NCI-H146 treated with DMSO at 0.1 percent for 48 hours (cell line): ENCODE measurements at regions not wholly inside any gene's neighbourhood (a gene's known extent, or its start where the extent isn't known, plus 50 kb on each side); places are given as distances from the start of the nearest gene placed in this dataset.

Source experiments
- DNase-seq: peaks from one replicate; lab custom pipeline; 2025; ENCODE audit not compliant: unreplicated experiment; lab: John Stamatoyannopoulos, UW

DNA sequence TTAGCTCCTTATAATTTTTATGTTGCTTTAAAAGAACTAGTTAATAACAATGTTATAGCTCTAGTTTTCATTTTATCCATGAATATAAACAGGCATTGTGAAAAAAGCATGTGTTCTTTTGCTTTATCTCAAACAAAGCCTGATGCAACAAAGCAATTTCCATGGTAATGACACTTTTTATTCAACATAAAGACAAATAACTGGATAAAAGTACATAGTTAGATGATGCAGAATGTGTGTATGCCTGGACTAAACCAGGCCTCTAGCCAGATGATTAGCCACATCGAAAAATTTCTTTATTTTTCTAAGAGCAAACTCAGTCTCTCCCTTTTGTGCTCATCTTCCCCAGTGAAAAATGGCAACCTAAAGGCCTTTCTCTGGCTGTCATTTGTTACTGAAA, 125.6 kb upstream of the TARS1 start:
- no peak for DNase-seq

DNA sequence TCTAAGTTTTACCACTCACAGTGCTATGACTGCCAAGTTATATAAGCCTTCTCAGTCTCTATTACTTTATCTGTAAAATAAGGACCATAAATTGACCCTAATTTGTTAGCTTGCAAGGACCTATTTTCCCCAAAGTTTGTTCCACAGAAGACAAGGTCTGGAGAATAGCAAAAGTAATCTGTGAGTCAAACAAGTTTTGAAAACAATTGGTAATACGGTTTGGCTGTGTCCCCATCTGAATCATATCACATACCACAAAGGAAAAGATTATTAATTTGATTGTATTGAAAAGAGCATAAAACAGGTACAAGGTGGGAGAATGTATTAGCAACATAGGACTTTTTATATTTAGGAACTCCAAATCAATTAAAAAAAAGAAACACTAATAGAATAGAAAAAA, 124.0 kb upstream of the TARS1 start:
- no peak for DNase-seq

DNA sequence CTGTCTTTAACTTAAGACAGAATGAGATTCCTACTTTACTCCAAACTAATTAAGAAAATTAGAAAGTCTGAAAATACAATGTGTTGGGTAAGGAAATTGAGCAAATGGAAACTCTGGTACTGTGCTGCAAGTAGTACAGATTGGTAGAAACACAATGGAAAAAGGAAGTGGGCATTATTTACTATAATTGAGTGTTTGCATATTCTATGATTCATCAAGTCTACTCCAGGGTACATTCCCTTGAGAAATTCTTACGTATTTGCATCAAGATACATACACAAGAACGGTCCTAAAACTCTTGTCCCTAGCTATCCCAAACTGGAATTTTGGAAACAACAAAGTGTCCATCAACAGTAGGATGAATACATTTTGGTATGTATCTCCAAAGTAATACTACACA, 123.5 kb upstream of the TARS1 start:
- DNase-seq = no peak

DNA sequence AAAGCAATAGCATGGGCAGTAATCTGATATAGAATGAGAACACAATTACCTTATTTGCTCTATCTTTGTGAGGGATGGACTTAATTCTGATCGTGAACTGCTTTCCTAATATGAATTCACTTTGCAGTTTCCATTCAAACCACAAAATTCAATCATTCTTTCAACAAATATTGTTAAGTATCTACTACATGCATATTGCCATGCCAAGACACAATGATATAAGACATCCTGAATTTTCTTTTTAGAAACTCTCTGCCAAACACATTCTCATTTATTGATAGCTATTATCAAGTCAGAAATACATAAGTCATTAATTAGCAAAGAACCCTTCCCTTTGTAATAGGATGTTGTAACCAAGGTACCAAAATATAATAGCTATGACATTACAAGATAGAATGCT, 121.6 kb upstream of the TARS1 start:
- DNase-seq = no peak

DNA sequence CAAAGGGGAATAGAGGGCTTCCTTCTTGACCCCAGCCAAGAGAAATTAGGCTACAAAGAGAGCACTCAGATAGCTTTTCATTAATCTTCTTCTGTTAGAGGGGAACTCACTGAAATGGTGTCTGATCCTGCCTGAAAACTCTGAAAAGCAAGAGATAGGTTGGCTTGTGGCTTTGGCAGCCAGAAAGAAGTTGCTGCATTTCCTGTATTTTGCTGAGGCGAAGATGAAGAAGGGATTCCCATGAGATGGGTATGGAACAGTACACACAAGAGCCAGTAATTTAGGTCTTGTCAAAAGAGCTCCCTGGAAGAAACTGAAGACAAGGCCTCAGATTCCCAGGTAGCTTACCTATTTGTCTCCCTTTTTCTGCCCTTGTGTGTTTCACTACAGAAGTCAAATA, 120.9 kb upstream of the TARS1 start:
- DNase-seq = no peak

DNA sequence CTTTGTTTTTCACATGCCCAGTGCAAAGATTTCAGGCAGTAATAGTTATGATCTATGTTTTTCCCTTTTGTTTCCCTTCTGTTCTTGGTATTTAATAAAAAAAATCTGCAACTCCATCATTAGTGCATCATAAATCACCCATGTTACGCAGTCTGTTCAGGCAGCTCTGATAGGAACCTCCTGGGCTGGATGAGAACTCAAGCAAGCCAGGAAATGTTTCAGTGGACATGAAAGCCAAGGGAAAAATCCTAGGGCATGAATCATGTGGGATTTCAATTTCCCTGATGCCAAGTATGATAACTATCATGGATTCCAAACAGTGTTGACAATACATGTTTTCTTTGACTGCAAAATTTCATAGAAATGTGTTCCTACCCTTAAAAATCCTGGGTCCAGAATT, 119.7 kb upstream of the TARS1 start:
- DNase-seq = no peak

DNA sequence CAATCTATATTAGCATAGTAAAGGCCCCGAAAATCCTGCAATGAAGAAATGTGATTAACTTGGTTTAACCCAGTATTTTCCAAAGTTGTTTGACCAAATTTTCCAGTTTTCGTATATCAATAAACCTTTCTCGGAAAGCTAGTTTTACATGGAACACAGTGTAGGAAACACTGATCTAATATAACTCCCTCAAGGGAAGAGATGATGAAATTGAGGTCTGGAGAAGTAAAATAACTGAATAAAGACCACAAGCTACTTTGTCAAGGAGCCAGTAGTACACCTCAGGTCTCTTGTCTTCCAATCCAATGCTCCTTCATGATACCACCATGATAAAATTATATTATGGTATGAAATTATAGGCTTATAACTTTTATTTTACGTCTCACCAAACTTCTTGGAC, 118.1 kb upstream of the TARS1 start:
- DNase-seq = no peak

DNA sequence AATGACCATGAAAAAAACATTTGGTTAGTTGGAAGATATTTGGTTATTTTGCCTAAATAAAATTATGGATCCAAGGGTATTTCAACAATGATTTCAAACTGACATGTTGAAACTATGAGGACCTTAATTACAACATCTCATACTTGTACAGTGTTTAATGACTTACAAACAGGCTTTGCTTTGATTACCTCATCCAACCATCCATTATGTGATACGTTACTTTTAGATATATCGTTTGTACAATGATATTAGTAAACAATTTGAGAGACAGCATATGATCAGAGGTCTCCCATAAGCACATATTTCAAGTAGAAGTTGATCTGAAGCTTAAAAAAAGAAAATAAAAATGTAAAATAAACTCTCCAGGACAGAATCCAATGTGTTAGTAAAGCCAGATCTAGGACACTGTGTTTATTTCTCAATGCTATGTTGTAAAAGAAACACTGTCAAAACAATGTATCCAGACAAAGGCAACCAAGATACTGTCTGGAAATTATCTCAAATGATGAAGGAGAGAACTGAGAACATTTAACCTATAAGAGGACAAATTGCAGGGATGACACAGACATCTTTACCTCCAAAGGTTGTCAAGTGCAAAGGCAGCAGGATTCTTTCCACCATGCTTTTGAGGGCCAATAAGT, 116.0 kb upstream of the TARS1 start:
- no peak for DNase-seq

DNA sequence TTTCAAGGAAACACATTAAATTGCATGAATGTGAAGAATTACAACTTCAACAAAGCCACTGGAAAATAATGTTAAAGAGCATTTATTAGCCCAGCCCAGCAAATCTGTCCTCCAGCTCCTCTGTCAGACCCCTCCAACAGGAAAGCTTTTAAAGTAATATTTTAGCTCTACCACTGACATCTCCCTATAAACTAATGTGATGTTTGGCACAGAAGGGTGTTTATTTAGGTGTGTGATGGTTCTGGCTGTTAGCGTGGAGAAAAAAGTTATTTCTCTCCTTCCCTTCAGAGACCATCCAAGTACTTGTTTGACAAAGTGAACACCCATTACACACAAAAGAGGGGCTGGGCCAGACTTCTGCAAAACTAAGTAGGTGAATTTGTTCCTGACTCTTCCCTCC, 111.9 kb upstream of the TARS1 start:
- DNase-seq = no peak

DNA sequence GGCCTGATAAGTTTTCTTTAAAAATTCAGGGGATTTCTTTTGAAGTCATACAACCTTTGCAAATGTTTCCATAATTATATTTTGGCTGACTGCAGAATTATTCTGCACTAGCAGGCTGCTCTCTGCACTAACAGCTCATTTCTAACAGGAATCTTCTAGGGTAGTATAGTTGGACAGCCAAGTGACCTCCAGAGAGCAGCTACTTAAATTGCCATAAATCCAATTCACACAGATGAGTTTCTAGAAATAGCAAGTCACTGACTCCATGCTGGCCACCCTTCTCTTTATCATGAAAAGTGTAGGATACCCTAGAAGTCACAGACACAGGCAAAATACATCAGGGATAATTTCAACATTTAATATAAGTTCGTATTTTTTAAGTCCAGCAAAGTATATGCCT, 110.9 kb upstream of the TARS1 start:
- DNase-seq = no peak

DNA sequence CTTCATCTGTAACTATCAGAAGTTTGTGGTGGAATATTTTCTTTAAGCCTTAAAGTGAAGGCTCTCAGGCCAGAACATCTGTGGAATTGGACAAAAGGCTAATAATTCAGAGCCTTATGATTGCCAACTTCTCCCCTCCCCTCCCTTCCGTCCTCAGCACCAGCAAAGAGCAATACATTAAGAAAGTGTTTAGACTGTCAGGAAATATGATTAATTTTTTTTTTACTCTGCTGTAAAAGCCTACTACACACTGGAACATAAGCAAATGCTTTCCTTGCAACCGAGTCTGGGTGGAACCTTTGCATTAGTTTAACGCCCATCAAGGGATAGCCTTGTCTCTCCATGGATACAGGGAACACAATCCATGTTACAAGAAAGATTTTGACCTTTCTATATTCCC, 110.3 kb upstream of the TARS1 start:
- DNase-seq = no peak

DNA sequence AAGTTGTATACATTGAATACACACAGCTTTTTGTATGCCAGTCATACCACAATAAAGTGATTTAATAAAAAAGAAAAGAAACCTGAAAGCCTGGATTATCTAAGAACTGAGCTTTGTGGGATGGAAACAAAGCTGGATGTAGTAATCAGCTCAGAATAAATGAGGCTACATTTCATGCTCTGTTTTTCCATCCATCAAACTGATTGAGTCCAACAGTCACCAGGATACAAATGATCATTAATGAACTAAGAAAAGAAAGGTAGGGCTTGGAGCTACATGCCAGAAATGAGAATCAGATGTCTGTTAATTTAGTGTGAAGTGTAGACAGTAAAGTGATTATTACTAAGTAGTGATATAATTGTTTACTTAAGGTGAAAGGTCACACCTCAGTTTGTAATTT, 109.8 kb upstream of the TARS1 start:
- no peak for DNase-seq

DNA sequence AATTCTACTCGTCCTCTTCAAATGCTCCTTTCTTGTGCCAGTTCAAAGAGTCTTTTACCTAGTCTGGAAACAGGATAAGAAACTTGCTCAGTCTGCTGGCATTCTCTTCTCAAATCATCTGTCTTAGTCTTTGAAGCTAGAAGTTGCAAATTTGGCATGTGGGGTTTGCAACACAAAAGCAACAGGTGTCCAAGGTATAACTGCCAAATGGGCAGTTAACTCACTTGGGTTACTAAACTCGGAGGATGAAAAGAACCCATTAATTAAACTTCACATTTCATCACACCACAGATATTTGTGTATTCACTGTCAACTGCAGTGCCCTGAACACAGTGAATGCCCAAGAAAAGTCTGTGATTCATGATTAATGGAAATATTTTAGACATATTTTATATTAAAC, 108.0 kb upstream of the TARS1 start:
- DNase-seq = no peak

DNA sequence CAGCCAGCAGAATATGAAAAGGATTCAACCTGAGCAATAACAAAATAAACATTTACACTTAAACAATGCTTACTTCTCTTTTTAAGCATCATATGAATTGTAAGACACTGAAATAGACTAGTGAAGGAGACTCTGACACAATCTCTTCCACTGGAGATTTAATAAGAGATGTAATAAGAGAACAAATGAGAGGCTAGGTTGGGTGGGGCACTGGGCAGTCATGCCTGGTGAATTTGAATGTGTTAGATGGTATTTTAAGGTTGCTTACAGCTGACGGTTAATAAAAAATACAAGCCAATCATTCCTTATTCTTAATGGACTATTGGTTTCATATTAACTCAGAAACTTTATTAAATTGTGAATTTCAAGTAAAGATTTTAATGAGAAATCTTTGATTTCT, 105.9 kb upstream of the TARS1 start:
- no peak for DNase-seq

DNA sequence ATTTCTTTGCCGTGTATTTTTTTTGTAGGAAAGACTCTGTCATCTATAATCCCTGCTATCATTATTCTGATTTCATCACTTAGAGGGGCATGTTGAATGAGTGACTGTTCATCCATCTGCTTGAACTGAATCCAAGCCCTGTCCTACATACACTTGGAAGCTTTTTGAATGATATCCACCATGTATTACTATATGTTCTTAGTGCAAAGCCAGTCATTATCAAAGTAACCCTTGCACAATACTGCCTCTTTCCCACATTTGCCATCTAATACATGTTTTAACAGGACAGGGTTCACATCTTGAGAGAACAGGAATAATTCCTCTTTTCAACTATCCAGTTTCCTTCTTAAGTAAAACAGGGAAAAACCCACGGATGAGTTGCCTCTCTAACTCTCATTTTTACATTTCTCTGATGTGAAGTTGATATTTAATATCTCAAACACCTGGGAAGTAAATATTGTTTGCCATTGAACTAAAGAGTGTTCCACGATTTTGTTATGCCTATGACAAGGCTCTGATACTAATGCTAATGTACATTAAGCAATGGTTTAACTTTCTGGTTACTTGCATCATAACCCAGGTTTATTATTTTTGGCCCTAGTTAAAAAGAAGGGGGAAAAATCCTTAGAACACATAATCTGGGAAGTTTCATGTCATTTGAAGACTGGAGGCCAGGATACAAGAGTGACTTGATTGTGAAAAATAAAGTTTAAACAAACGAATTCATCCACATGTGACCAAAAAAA, 103.7 kb upstream of the TARS1 start:
- no peak for DNase-seq

DNA sequence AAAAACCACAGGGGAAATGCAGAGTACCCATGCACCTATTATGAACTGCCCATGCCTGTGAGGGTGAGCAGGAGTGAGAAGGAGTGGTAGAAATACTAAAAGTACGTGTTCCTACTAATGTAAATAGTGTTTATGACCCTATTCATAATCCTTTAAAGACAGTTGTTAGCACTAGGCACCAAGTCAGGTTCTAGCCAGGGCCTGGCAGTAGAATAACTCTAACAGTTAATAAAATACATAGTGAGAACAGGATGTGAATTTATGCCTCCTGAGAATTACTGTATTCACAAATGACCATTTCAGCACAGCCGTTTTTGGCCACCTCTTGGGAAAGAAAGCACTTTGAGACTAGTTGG, 103.2 kb upstream of the TARS1 start:
- no peak for DNase-seq

DNA sequence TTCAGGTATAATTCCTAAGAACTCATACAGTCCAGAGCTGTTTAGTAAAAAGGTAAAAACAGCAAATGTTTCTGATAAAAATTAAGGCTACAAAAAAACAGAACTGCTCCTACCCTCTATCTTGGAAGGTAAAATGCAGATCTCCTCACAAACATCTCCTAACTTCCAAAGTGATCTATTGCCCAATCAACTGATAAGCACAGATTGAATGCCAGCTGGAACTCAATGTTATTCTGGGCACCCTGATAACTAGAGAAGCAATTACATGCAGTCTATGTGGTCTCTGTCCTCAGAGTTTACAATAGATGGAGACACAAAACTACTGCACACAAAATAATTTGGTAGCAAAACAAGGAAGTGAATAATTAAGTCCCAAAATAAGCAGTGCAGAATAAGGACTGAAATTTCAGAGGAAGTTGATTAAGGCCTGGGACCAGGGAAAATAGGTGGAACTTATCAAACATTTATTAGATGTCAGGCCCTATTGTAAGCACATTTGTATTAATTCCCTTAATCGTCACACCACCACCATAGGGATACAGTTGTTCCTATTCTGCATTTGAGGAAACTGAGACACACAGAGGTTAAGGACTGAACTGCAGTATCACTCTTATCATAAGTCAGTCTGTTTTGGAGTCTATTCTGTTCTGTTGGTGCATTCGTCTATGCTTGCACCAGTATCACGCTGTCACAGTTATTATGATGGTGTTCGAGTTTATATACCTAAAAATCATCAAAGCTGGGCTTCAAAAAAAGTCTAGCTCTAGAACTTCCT, 102.2 kb upstream of the TARS1 start:
- DNase-seq = no peak

DNA sequence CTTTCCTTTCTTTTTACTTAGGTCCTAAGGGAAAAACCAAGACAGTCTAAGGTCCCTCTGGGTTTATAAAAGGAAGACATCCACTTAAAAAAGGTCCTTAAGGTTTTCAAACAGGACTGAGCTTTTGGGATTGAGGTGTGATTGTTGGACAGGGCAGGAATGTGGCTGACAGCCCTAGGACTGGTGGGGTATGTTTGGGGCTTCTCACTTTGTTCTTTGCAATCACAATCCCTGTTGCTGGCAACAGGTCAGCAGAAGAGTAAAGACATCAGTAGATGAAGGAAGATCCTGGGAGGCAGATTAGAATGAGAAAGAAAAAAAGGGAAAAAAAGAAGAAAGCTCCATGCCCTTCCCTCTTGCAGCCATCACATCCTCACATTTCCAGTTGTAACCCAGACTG, 101.4 kb upstream of the TARS1 start:
- no peak for DNase-seq

DNA sequence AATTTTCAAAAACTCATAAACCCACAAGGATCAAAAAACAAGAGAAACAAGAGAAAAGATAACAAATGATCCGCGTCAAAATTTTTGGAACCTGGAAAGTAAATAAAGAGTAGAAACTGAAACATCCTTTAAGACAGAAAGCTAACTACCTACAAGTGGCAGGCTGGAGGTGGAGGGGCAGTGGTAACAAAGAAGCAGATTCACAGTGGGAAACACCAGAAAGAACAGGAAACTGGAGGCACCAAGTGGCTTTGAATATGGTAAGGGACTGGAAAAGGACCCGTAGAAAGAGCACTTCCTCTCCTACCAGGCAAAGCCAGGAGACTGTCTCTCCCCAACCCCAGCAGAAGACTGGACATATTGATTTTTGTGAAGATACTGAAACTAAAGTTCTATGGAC, 100.6 kb upstream of the TARS1 start:
- DNase-seq = no peak

DNA sequence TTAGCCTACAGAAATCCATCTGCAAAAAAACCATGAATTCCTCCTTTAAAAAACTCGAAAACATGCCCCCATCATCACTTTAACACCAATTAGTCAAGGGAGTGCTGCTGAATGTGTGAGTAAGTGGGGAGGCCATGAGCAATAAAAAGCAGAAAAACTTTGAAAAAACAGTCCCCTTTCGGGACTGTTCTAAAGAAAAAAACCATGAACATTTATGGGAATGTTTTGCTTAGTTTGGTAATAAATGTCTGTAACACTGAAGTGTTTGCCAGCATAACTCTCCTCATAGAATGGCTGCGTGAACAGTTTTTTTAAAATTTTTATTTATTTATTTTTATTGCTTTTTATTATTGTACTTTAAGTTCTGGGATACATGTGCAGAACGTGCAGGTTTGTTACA, 99.4 kb upstream of the TARS1 start:
- DNase-seq = no peak

DNA sequence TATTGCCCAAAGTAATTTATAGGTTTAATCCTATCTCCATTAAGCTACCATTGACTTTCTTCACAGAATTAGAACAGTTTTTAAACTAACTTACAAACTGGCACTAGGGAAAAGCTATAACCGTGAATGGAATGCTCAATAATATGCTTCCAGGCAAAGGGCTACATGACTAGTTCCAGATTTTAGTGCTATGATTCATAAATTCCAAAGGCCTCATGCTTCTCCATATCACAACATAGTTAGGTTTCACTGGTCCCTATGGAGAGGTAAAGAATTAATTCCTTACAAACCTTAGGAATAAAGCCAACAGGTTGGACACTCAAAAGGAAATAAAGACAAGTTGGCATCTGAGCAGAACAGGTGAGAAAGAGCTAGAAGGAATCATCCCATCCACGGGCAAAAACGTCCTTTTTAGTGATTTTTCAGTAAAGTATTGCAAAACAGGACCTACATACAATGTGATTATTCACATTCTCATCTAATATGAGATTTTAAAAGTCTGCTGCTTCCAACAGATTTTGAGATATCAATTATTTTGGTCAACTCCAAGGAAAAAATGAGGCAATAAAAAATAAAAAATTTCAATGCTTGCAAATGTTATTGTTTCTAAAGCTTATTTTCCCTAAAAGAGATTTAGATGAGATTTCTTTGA, 97.0 kb upstream of the TARS1 start:
- DNase-seq = no peak

DNA sequence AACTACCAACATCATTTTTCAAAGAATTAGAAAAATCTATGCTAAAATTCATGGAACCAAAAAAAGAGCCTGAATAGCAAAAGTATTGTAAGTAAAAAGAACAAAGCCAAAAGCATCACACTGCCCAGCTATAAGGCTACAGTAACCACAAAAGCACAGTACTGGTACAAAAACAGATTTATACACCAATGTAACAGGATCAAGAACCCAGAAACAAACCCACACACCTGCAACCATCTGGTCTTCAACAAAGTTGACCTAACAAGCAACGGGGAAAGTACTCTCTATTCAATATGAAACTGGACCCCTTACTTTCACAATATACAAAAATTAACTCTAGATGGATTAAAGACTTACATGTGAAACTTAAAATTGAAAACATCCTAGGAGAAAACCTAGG, 94.2 kb upstream of the TARS1 start:
- DNase-seq = no peak
